Retina (tissue), 1 donor: ENCODE measurements at regions not wholly inside any gene's neighbourhood (a gene's known extent, or its start where the extent isn't known, plus 50 kb on each side); places are given as distances from the start of the nearest gene placed in this dataset.
"Not testable (repeated sequence)": the region's sequence is repeated elsewhere in the genome, so short reads cannot be mapped to it uniquely, and the experiment has no call there.

ENCODE experiments used
- DNase-seq: peaks from one replicate; pipeline ENCODE4 v3.0.0-alpha.2; 2016

- DNase-seq, result not testable (repeated sequence)
Observed at GRCh38 chr4:52157071-52157470, 106.0 kb downstream of the SPATA18 start.

- no peak for DNase-seq
Observed at GRCh38 chr4:52157641-52158316, 106.7 kb downstream of the SPATA18 start.

- DNase-seq, result no peak
Observed at GRCh38 chr4:52160859-52161258, 109.8 kb downstream of the SPATA18 start.

- no peak for DNase-seq
Observed at GRCh38 chr4:52164116-52164515, 113.0 kb downstream of the SPATA18 start.

- DNase-seq, result no peak
Observed at GRCh38 chr4:52172166-52172565, 121.1 kb downstream of the SPATA18 start.

- DNase-seq, result no peak
Observed at GRCh38 chr4:52173470-52174045, 122.5 kb downstream of the SPATA18 start.

GRCh38 chr4:52187603-52188002 lies 136.5 kb downstream of the SPATA18 start:
- DNase-seq, result no peak

- DNase-seq, result no peak
Observed at GRCh38 chr4:52192001-52192400, 140.9 kb downstream of the SPATA18 start.

GRCh38 chr4:52192721-52193135 lies 141.6 kb downstream of the SPATA18 start:
- no peak for DNase-seq

GRCh38 chr4:52195869-52196268 lies 144.8 kb downstream of the SPATA18 start:
- no peak for DNase-seq

- DNase-seq, result no peak
Observed at GRCh38 chr4:52196606-52197130, 145.6 kb downstream of the SPATA18 start.

GRCh38 chr4:52197306-52197705 lies 146.2 kb downstream of the SPATA18 start:
- DNase-seq, result no peak

GRCh38 chr4:52198294-52198693 lies 147.2 kb downstream of the SPATA18 start:
- DNase-seq, result no peak

GRCh38 chr4:52199574-52200338 lies 148.7 kb downstream of the SPATA18 start:
- no peak for DNase-seq

GRCh38 chr4:52200339-52200725 lies 149.2 kb downstream of the SPATA18 start:
- no peak for DNase-seq

- DNase-seq, result no peak
Observed at GRCh38 chr4:52201715-52202114, 150.6 kb downstream of the SPATA18 start.

GRCh38 chr4:52202251-52202779 lies 151.2 kb downstream of the SPATA18 start:
- DNase-seq, result no peak

GRCh38 chr4:52202931-52203330 lies 151.8 kb downstream of the SPATA18 start:
- DNase-seq, result no peak

GRCh38 chr4:52203351-52203750 lies 152.2 kb downstream of the SPATA18 start:
- DNase-seq, result no peak

- no peak for DNase-seq
Observed at GRCh38 chr4:52204921-52205320, 153.8 kb downstream of the SPATA18 start.

- not testable (repeated sequence) for DNase-seq
Observed at GRCh38 chr4:52207146-52207545, 156.0 kb downstream of the SPATA18 start.

- no peak for DNase-seq
Observed at GRCh38 chr4:52212702-52213101, 161.6 kb downstream of the SPATA18 start.

- no peak for DNase-seq
Observed at GRCh38 chr4:52231526-52231925, 180.4 kb downstream of the SPATA18 start.
